ENCODE measurements at regions not wholly inside any gene's neighbourhood (a gene's known extent, or its start where the extent isn't known, plus 50 kb on each side); places are given as distances from the start of the nearest gene placed in this dataset.

DNA sequence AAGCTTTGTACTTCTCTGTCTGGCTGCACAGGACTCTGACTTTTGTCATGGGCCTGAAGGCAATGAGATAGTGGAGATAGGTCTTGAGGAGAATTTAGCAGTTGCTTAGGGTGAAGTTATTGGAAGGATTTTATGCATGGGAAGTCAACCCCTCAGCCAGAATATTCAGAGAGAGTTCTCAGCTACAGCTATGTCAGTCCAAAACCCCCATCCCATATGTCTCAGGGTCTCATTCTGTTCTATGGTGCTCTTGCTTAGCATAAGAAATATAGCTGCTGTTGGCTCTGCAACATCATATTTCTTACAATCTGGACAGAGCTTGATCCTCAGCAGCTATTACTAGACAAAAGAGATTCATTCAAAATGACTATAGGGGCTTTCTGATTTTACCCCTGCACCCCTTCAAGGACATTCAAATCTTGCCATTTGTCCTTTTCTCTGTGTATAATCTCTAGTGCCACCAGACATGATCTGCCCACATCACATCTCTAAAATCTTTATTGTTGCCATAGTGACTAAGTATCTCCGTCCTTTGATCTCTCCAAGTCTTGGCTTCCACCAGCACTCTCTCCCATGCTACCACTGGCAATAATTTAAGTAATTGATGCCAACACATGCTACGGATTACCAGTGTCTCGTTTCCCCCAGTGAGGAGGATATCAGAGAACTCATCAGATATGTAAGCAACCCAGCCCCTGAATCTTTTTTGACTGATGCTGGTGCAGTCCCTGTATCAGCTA is 327.1 kb upstream of the ISX start:
- Histone ChIP-seq H3K9me1 (replicated peaks; ENCODE audit: control insufficient read depth, extremely low read depth, insufficient read depth, low read length) (no peaks in the 10 kb centered on the region), H4K20me1 (replicated peaks; ENCODE audit: control insufficient read depth, extremely low read depth, insufficient read depth, low read length) (no peaks in the 10 kb centered on the region), H2AFZ (ENCODE audit: low read depth, low read length) (no peak overlapping the region), H3K4me3 (replicated peaks in 1 of 3; ENCODE audit: insufficient read depth in 1 of 3, low read depth in 1 of 3, low read length in 3 of 3) (no peak overlapping the region), H3K36me3 (ENCODE audit: control insufficient read depth in 2 of 2, extremely low read depth in 1 of 2, insufficient read depth in 2 of 2, low read length in 2 of 2) (no peaks in the 10 kb centered on the region), H3K9ac (replicated peaks; ENCODE audit: extremely low read depth, insufficient read depth, low read length) (no peak overlapping the region), H3K9me3 (replicated peaks; ENCODE audit: control insufficient read depth, insufficient read depth, low read length) (peaks cover 2% of the 10 kb centered on the region), H3K27ac (ENCODE audit: insufficient read depth, low read depth, low read length) (no peak overlapping the region), H3K79me2 (ENCODE audit: control insufficient read depth, insufficient read depth, low read length) (no peaks in the 10 kb centered on the region), H3K27me3 (ENCODE audit: control insufficient read depth in 2 of 2, insufficient read depth in 2 of 2, low read length in 2 of 2) (no peaks in the 10 kb centered on the region), H3K4me1 (ENCODE audit: control insufficient read depth, extremely low read depth, insufficient read depth, low read length) (no peaks in the 10 kb centered on the region), H3K4me2 (ENCODE audit: insufficient read depth, low read length) (no peak overlapping the region)
- intact Hi-C loops (cut with micrococcal nuclease): no loop called here
- TF ChIP-seq CTCF (IDR thresholded peaks at IDR 0.05; ENCODE audit: extremely low read depth in 1 of 2, insufficient read depth in 1 of 2, low read depth in 1 of 2, low read length in 2 of 2) (no peak), MAX (IDR thresholded peaks at IDR 0.05; ENCODE audit: insufficient read depth, insufficient read length) (no peak), POLR2A (IDR thresholded peaks at IDR 0.05; ENCODE audit: low read depth, low read length) (no peak), MYC (IDR thresholded peaks at IDR 0.05; ENCODE audit: low read depth, low read length) (no peak), FOS (IDR thresholded peaks at IDR 0.05; ENCODE audit: borderline replicate concordance, insufficient read depth, low read length) (no peak), JUN (IDR thresholded peaks at IDR 0.05; ENCODE audit: borderline replicate concordance, insufficient read depth, insufficient read length, low read depth) (no peak), EZH2 (IDR thresholded peaks at IDR 0.05; ENCODE audit: borderline replicate concordance, low read depth, low read length, severe bottlenecking) (no peak), GATA2 (IDR thresholded peaks at IDR 0.05; ENCODE audit: insufficient read depth, insufficient read length, low read depth, low read length) (no peak), POLR2AphosphoS5 (IDR thresholded peaks at IDR 0.05; ENCODE audit: insufficient read depth, low read depth, low read length) (no peak)
- ChIA-PET POLR2A (no interaction called here), CTCF (no interaction called here)
- DNase-seq (ENCODE audit: low read depth, low spot score): no peak
- dilution Hi-C loops (cut with MboI; ENCODE audit: extremely low pct_ligation_motif_present, low sequenced_read_pairs): no loop called here
- BruUV-seq (replicated peaks): no TSS peak
- FAIRE-seq: no peak

Measured in endothelial cell of umbilical vein (primary cell).